SK-N-SH (cell line): ENCODE measurements at regions not wholly inside any gene's neighbourhood (a gene's known extent, or its start where the extent isn't known, plus 50 kb on each side); places are given as distances from the start of the nearest gene placed in this dataset.

ENCODE experiments used
- CTCF ChIA-PET: fragments of 300-600, 350-600 bp; formaldehyde crosslinking; extraction: SDS; loops from one replicate; lab custom pipeline; 2021; lab: Yijun Ruan, JAX
- POLR2A ChIA-PET: fragments of 350-600 bp; sonication (Branson Sonifier 250); formaldehyde crosslinking; extraction: SDS; loops from one replicate; lab custom pipeline; 2020; ENCODE audit warnings: antibody characterized with exemption, inconsistent platforms; lab: Yijun Ruan, JAX
- DNase-seq: peaks from one replicate; pipeline ENCODE4 v3.0.0; 2012
- H2AFZ ChIP-seq: fragments of 200-600 bp; sonication (generic); 2 replicates; pipeline ENCODE4 v1.8.1; 2016; ENCODE audit warnings: antibody characterized with exemption, mild to moderate bottlenecking, low read depth
- H3F3A ChIP-seq: fragments of 200-600 bp; sonication (generic); replicated peaks from 2 replicates; pipeline ENCODE3; 2016; ENCODE audit warnings: antibody characterized with exemption, mild to moderate bottlenecking; ENCODE audit not compliant: insufficient read depth
- H3K27ac ChIP-seq, 2 experiments: fragments of 200-500 bp in 1 of 2; fragments of 200-600 bp in 1 of 2; sonication (Bioruptor generic) in 1 of 2; sonication (generic), shearing (Covaris generic) in 1 of 2; 2 replicates each; pipeline versions ENCODE4 v1.5.1 to v1.6.1; 2014 to 2016; ENCODE audit warnings: low read depth in 2 of 2, inconsistent platforms in 1 of 2, low read length in 1 of 2, mild to moderate bottlenecking in 1 of 2, mixed read lengths in 1 of 2
- H3K27me3 ChIP-seq: fragments of 200-600 bp; sonication (generic), shearing (Covaris generic); 2 replicates; pipeline ENCODE4 v1.6.1; 2016; ENCODE audit warnings: mixed run types; ENCODE audit not compliant: insufficient read depth
- H3K36me3 ChIP-seq, 2 experiments: fragments of 200-500 bp in 1 of 2; fragments of 200-600 bp in 1 of 2; sonication (Bioruptor generic) in 1 of 2; sonication (generic) in 1 of 2; replicated peaks in 1 of 2; 2 replicates each; pipeline versions ENCODE3 to v1.5.1; 2014 to 2016; ENCODE audit warnings: low read length in 1 of 2, mild to moderate bottlenecking in 1 of 2; ENCODE audit not compliant: insufficient read depth in 2 of 2, control insufficient read depth in 1 of 2
- H3K4me1 ChIP-seq, 2 experiments: fragments of 200-500 bp in 1 of 2; fragments of 200-600 bp in 1 of 2; sonication (Bioruptor generic) in 1 of 2; sonication (generic), shearing (Covaris generic) in 1 of 2; 2 replicates each; pipeline versions ENCODE4 v1.5.1 to v1.6.1; 2014 to 2016; ENCODE audit warnings: low read depth in 1 of 2, low read length in 1 of 2, mixed run types in 1 of 2; ENCODE audit not compliant: insufficient read depth in 2 of 2, control insufficient read depth in 1 of 2
- H3K4me2 ChIP-seq: fragments of 200-600 bp; sonication (generic), shearing (Covaris generic); 2 replicates; pipeline ENCODE4 v1.6.1; 2017; ENCODE audit warnings: mixed run types
- H3K4me3 ChIP-seq, 2 experiments: fragments of 200-500 bp in 1 of 2; fragments of 200-600 bp in 1 of 2; sonication (Bioruptor generic) in 1 of 2; sonication (generic), shearing (Covaris generic) in 1 of 2; 2 replicates each; pipeline versions ENCODE4 v1.5.1 to v1.8.1; 2014 to 2016; ENCODE audit warnings: low read depth in 2 of 2, inconsistent platforms in 1 of 2, low read length in 1 of 2, mild to moderate bottlenecking in 1 of 2, mixed read lengths in 1 of 2, moderate library complexity in 1 of 2
- H3K79me2 ChIP-seq: fragments of 200-600 bp; sonication (generic); 2 replicates; pipeline ENCODE4 v1.8.1; 2017; ENCODE audit warnings: mild to moderate bottlenecking; ENCODE audit not compliant: insufficient read depth
- H3K9ac ChIP-seq: fragments of 200-600 bp; sonication (generic); 2 replicates; pipeline ENCODE4 v1.6.1; 2017; ENCODE audit warnings: mixed run types
- H3K9me2 ChIP-seq: fragments of 200-600 bp; sonication (generic); 2 replicates; pipeline ENCODE4 v1.6.1; 2017; ENCODE audit warnings: mixed run types
- H3K9me3 ChIP-seq: fragments of 200-600 bp; sonication (generic); 2 replicates; pipeline ENCODE4 v1.6.1; 2017; ENCODE audit warnings: mixed run types, mild to moderate bottlenecking, moderate library complexity
- H4K20me1 ChIP-seq: fragments of 200-600 bp; sonication (generic); 2 replicates; pipeline ENCODE4 v1.6.1; 2017; ENCODE audit warnings: mild to moderate bottlenecking, mixed run types; ENCODE audit not compliant: insufficient read depth
- ELF1 ChIP-seq: IDR thresholded peaks from 2 replicates; pipeline ENCODE4 v1.4.0; 2012
- EP300 ChIP-seq, 2 experiments: IDR thresholded peaks; 2 replicates each; pipeline versions ENCODE4 v1.4.0 to v1.6.1; 2012; ENCODE audit warnings: borderline replicate concordance in 1 of 2, low read depth in 1 of 2, low read length in 1 of 2
- EZH2phosphoT487 ChIP-seq: fragments of 200-600 bp; sonication (generic); IDR thresholded peaks from 2 replicates; pipeline ENCODE4 v1.6.1; 2017; ENCODE audit warnings: low read depth, mixed run types, mild to moderate bottlenecking, antibody characterized with exemption, moderate library complexity, borderline replicate concordance
- FOSL2 ChIP-seq: IDR thresholded peaks from 2 replicates; pipeline ENCODE4 v1.4.0; 2012; ENCODE audit warnings: low read depth, mild to moderate bottlenecking, moderate library complexity, borderline replicate concordance
- FOXJ3 ChIP-seq: sonication (generic); formaldehyde crosslinking; IDR thresholded peaks from 2 replicates; pipeline ENCODE4 v1.5.1; 2020; ENCODE audit warnings: mild to moderate bottlenecking, missing genetic modification reagents
- GABPA ChIP-seq: IDR thresholded peaks from 2 replicates; pipeline ENCODE4 v1.4.0; 2012; ENCODE audit warnings: low read depth, mild to moderate bottlenecking
- JUND ChIP-seq: IDR thresholded peaks from 2 replicates; pipeline ENCODE4 v1.4.0; 2012
- MEF2A ChIP-seq: IDR thresholded peaks from 2 replicates; pipeline ENCODE4 v1.4.0; 2012; ENCODE audit warnings: low read depth, borderline replicate concordance
- MXI1 ChIP-seq: IDR thresholded peaks from 2 replicates; pipeline ENCODE4 v1.6.1; 2012; ENCODE audit warnings: mild to moderate bottlenecking, low read depth, low read length, improper control_type of control experiment
- NFIC ChIP-seq: IDR thresholded peaks from 2 replicates; pipeline ENCODE4 v1.4.0; 2012; ENCODE audit warnings: borderline replicate concordance
- NRF1 ChIP-seq: IDR thresholded peaks from 2 replicates; pipeline ENCODE4 v1.6.1; 2012; ENCODE audit warnings: low read depth, mild to moderate bottlenecking, low read length
- RFX5 ChIP-seq: IDR thresholded peaks from 2 replicates; pipeline ENCODE4 v1.6.1; 2012; ENCODE audit warnings: mild to moderate bottlenecking, improper control_type of control experiment, low read length
- RXRA ChIP-seq: IDR thresholded peaks from 2 replicates; pipeline ENCODE4 v1.4.0; 2012; ENCODE audit warnings: low read depth, mild to moderate bottlenecking, borderline replicate concordance
- SMC3 ChIP-seq: IDR thresholded peaks from 2 replicates; pipeline ENCODE4 v1.6.1; 2012; ENCODE audit warnings: low read depth, low read length, improper control_type of control experiment
- TAF1 ChIP-seq: IDR thresholded peaks from 2 replicates; pipeline ENCODE4 v1.6.1; 2012; ENCODE audit warnings: low read depth, mild to moderate bottlenecking, low read length, moderate library complexity, borderline replicate concordance
- YY1 ChIP-seq: IDR thresholded peaks from 2 replicates; pipeline ENCODE4 v1.4.0; 2012; ENCODE audit warnings: low read depth, mild to moderate bottlenecking
- WGBS: methylation state at CpG from one replicate; pipeline ENCODE4 v1.1.6; 2017; ENCODE audit warnings: low lambda C conversion rate; 5-methylcytosine and 5-hydroxymethylcytosine counted together
- TF ChIP-seq, protein P1 (sequence below): fragments of 150-350 bp; IDR thresholded peaks from 2 replicates; pipeline ENCODE4 v1.6.1; 2016; ENCODE audit warnings: mild to moderate bottlenecking, low read depth, low read length
- TF ChIP-seq, protein P2 (sequence below): IDR thresholded peaks from 2 replicates; pipeline ENCODE4 v1.4.0; 2012; ENCODE audit warnings: low read depth, borderline replicate concordance

DNA sequence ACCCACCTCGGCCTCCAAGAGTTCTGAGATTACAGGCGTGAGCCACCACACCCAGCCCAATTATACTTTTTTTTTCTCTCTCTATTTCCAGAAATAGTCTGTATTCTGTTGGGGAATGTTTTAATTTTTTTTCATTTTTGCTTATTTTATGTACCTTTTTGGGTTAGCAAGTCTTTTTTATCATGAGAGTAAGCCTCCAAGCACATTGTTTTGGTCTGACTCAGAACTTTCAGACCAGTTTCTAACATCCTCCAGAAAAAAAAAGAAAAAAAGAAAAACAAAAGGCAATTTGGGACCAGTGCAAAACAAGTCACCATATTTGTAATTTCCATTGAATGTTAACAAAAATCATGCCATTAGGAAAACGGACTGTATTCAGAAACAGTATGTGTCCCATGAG lies 1465.5 kb downstream of the SLITRK5 start (continued):
- TF ChIP-seq, protein P1, sequence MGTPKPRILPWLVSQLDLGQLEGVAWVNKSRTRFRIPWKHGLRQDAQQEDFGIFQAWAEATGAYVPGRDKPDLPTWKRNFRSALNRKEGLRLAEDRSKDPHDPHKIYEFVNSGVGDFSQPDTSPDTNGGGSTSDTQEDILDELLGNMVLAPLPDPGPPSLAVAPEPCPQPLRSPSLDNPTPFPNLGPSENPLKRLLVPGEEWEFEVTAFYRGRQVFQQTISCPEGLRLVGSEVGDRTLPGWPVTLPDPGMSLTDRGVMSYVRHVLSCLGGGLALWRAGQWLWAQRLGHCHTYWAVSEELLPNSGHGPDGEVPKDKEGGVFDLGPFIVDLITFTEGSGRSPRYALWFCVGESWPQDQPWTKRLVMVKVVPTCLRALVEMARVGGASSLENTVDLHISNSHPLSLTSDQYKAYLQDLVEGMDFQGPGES, result no peak
- TF ChIP-seq TAF1 (no peak), RFX5 (no peak)

DNA sequence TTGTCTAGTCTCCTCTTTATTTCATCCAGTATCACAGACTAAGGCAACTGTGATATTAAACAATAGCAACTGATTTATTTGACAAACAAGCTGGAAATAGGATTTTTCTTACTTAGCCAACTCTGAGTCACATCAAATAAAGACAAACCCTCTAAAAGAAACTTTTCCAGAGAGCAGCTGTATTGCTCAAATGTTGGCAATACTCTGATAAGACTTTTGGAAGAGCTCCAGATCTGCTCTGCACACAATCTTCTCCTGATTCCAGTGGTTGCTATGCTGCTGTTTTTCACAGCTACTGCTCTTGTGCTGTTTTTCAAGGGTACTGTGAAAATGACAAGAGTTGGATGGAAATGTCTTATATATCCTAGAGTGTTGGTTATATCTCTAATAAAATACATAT lies 1479.2 kb downstream of the SLITRK5 start:
- ChIA-PET CTCF (no interaction called here), POLR2A (no interaction called here)
- H3K79me2 ChIP-seq, result no peaks in the 10 kb centered on the region

DNA sequence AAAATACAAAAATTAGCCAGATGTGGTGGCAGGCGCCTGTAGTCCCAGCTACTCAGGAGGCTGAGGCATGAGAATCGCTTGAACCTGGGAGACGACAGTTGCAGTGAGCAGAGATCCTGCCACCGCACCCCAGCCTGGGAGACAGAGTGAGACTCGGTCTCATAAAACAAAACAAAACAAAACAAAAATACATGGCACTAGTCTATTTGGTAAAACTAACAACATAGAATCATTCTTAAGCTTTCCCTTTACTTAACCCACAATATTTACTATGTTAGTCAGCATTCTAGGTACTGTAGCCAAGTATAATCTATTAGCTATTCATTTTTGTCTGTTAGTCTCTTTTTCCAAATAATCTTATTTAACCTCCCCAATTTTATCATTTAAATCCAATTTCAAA lies 1482.8 kb downstream of the SLITRK5 start:
- TF ChIP-seq RXRA (no peak), EZH2phosphoT487 (no peak), GABPA (no peak), NRF1 (no peak), RFX5 (no peak), FOSL2 (no peak), NFIC (no peak), FOXJ3 (CRISPR knock-in tag) (no peak), MEF2A (no peak), YY1 (no peak), MXI1 (no peak)
- TF ChIP-seq, all 33 proteins: peak for 0
- Histone ChIP-seq H2AFZ (no peak overlapping the region), H3K9me2 (no peaks in the 10 kb centered on the region), H3K4me1 (no peaks in the 10 kb centered on the region), H3K79me2 (no peaks in the 10 kb centered on the region), H3F3A (no peaks in the 10 kb centered on the region), H3K27me3 (no peaks in the 10 kb centered on the region), H3K9ac (no peak overlapping the region), H3K4me2 (no peak overlapping the region), H3K4me3 (no peak overlapping the region), H3K9me3 (peaks cover 6% of the 10 kb centered on the region; the same call in 1 of the 2 replicates), H3K27ac (no peak overlapping the region), H3K36me3 (no peaks in the 10 kb centered on the region), H4K20me1 (no peaks in the 10 kb centered on the region)
- WGBS, result 57% methylated on average over 5 of the region's 5 CpGs
- CTCF ChIA-PET, result no interaction called here
- POLR2A ChIA-PET, result no interaction called here
- DNase-seq, result no peak

More for the DNA sequence above, 1479.2 kb downstream of the SLITRK5 start:
- Histone ChIP-seq H3F3A (no peaks in the 10 kb centered on the region), H3K9ac (no peak overlapping the region), H3K36me3 (no peaks in the 10 kb centered on the region), H3K4me2 (no peak overlapping the region), H3K9me2 (no peaks in the 10 kb centered on the region), H4K20me1 (no peaks in the 10 kb centered on the region), H2AFZ (no peak overlapping the region), H3K9me3 (peaks cover 6% of the 10 kb centered on the region), H3K4me1 (no peaks in the 10 kb centered on the region), H3K27me3 (no peaks in the 10 kb centered on the region), H3K27ac (no peak overlapping the region), H3K4me3 (no peak overlapping the region)
- DNase-seq, result no peak
- no peak for TF ChIP-seq JUND
- no peak for TF ChIP-seq NRF1
- TF ChIP-seq ELF1, result no peak
- TF ChIP-seq SMC3, result no peak
- TF ChIP-seq, protein P2, sequence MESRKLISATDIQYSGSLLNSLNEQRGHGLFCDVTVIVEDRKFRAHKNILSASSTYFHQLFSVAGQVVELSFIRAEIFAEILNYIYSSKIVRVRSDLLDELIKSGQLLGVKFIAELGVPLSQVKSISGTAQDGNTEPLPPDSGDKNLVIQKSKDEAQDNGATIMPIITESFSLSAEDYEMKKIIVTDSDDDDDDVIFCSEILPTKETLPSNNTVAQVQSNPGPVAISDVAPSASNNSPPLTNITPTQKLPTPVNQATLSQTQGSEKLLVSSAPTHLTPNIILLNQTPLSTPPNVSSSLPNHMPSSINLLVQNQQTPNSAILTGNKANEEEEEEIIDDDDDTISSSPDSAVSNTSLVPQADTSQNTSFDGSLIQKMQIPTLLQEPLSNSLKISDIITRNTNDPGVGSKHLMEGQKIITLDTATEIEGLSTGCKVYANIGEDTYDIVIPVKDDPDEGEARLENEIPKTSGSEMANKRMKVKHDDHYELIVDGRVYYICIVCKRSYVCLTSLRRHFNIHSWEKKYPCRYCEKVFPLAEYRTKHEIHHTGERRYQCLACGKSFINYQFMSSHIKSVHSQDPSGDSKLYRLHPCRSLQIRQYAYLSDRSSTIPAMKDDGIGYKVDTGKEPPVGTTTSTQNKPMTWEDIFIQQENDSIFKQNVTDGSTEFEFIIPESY, result no peak
- TF ChIP-seq, protein P1, result no peak
- TF ChIP-seq EP300 (IDR thresholded peaks at IDR 0.05; ENCODE audit: borderline replicate concordance in 1 of 2, low read depth in 1 of 2, low read length in 1 of 2), result no peak
